Activated CD4-positive, alpha-beta memory T cell treated with anti-CD3 and anti-CD28 coated beads for 36 hours (primary cell): ENCODE measurements at regions not wholly inside any gene's neighbourhood (a gene's known extent, or its start where the extent isn't known, plus 50 kb on each side); places are given as distances from the start of the nearest gene placed in this dataset.

Source experiments
- CTCF ChIA-PET: fragments of 350-600 bp; sonication (Branson Sonifier 250); formaldehyde crosslinking; loops from one replicate; lab custom pipeline; 2021; ENCODE audit warnings: antibody characterized with exemption, inconsistent platforms; lab: Charles Lee
- POLR2A ChIA-PET: fragments of 350-600 bp; sonication (Branson Sonifier 250); formaldehyde crosslinking; loops from one replicate; lab custom pipeline; 2021; ENCODE audit warnings: antibody characterized with exemption; lab: Charles Lee
- DNase-seq: peaks from one replicate; pipeline ENCODE4 v3.0.0-alpha.2; 2020
- H3K27ac Mint-ChIP-seq: one replicate; pipeline ENCODE4 v1.8.0; 2021; ENCODE audit warnings: mixed read lengths
- H3K27me3 Mint-ChIP-seq: one replicate; pipeline ENCODE4 v1.8.0; 2021; ENCODE audit warnings: mixed read lengths
- H3K36me3 Mint-ChIP-seq: one replicate; pipeline ENCODE4 v1.8.0; 2021; ENCODE audit warnings: mixed read lengths
- H3K4me1 Mint-ChIP-seq: one replicate; pipeline ENCODE4 v1.8.0; 2021; ENCODE audit warnings: low read depth, mixed read lengths
- H3K4me3 Mint-ChIP-seq: one replicate; pipeline ENCODE4 v1.8.0; 2021; ENCODE audit warnings: mild to moderate bottlenecking, mixed read lengths
- H3K9me3 Mint-ChIP-seq: one replicate; pipeline ENCODE4 v1.8.0; 2021; ENCODE audit warnings: mixed read lengths
- intact Hi-C: fragments of 100-400 bp; cut with micrococcal nuclease; formaldehyde crosslinking; loops from one replicate; pipeline ENCODE4 v1.15.1; 2023

- peaks cover 2% of the 10 kb centered on the region for H3K36me3 Mint-ChIP-seq
- no peak overlapping the region for H3K27ac Mint-ChIP-seq
- intact Hi-C loops: no loop called here
- no peaks in the 10 kb centered on the region for H3K4me1 Mint-ChIP-seq
- H3K27me3 Mint-ChIP-seq: no peaks in the 10 kb centered on the region
- no peak overlapping the region for H3K4me3 Mint-ChIP-seq
- POLR2A ChIA-PET: no interaction called here
- no peaks in the 10 kb centered on the region for H3K9me3 Mint-ChIP-seq
- CTCF ChIA-PET: interaction anchor here (0.6 kb wide), 1 partner anchor 90 kb away, joined by 3 read pairs; no protein-coding TSS in a partner anchor
- no peak for DNase-seq
Measured at GRCh38 chr3:106030627-106030963, 161.8 kb upstream of the CBLB start.

- DNase-seq: no peak
- ChIA-PET POLR2A (no interaction called here), CTCF (no interaction called here)
- no peaks in the 10 kb centered on the region for H3K36me3 Mint-ChIP-seq
- intact Hi-C loops: no loop called here
- H3K27ac Mint-ChIP-seq: no peak overlapping the region
- no peaks in the 10 kb centered on the region for H3K27me3 Mint-ChIP-seq
- no peaks in the 10 kb centered on the region for H3K4me1 Mint-ChIP-seq
- H3K9me3 Mint-ChIP-seq: peaks cover under 1% of the 10 kb centered on the region
- H3K4me3 Mint-ChIP-seq: no peak overlapping the region
Measured at GRCh38 chr3:106032479-106032878, 163.7 kb upstream of the CBLB start.

GRCh38 chr3:106033654-106034053 lies 164.8 kb upstream of the CBLB start:
- DNase-seq: no peak
- Mint-ChIP-seq H3K36me3 (no peaks in the 10 kb centered on the region), H3K9me3 (peaks cover 2% of the 10 kb centered on the region), H3K4me1 (no peaks in the 10 kb centered on the region), H3K27ac (no peak overlapping the region), H3K27me3 (no peaks in the 10 kb centered on the region), H3K4me3 (no peak overlapping the region)
- POLR2A ChIA-PET: no interaction called here
- CTCF ChIA-PET: interaction anchor here (1.2 to 1.9 kb wide), 2 partner anchors 9 to 576 kb away, joined by 3 to 5 read pairs; no protein-coding TSS in a partner anchor
- intact Hi-C loops: no loop called here

- Mint-ChIP-seq H3K4me3 (no peak overlapping the region), H3K4me1 (peaks cover 2% of the 10 kb centered on the region), H3K9me3 (peaks cover 2% of the 10 kb centered on the region), H3K27ac (no peak overlapping the region), H3K27me3 (no peaks in the 10 kb centered on the region), H3K36me3 (no peaks in the 10 kb centered on the region)
- intact Hi-C loops: no loop called here
- ChIA-PET POLR2A (no interaction called here), CTCF (interaction anchor here (1.2 to 1.9 kb wide), 2 partner anchors 9 to 575 kb away, joined by 3 to 5 read pairs; no protein-coding TSS in a partner anchor)
- DNase-seq: no peak
Measured at GRCh38 chr3:106034313-106034712, 165.5 kb upstream of the CBLB start.

- peaks cover 10% of the 10 kb centered on the region for H3K4me1 Mint-ChIP-seq
- POLR2A ChIA-PET: no interaction called here
- CTCF ChIA-PET: no interaction called here
- no peak for DNase-seq
- no peak overlapping the region for H3K27ac Mint-ChIP-seq
- peaks cover 5% of the 10 kb centered on the region for H3K9me3 Mint-ChIP-seq
- no peak overlapping the region for H3K4me3 Mint-ChIP-seq
- H3K36me3 Mint-ChIP-seq: no peaks in the 10 kb centered on the region
- intact Hi-C loops: no loop called here
- no peaks in the 10 kb centered on the region for H3K27me3 Mint-ChIP-seq
Measured at GRCh38 chr3:106035619-106036018, 166.8 kb upstream of the CBLB start.

- Mint-ChIP-seq H3K4me3 (no peak overlapping the region), H3K27me3 (no peaks in the 10 kb centered on the region), H3K36me3 (no peaks in the 10 kb centered on the region), H3K9me3 (peaks cover 5% of the 10 kb centered on the region), H3K4me1 (peaks cover 13% of the 10 kb centered on the region), H3K27ac (no peak overlapping the region)
- DNase-seq: no peak
- POLR2A ChIA-PET: no interaction called here
- intact Hi-C loops: no loop called here
- CTCF ChIA-PET: no interaction called here
Measured at GRCh38 chr3:106036696-106037095, 167.9 kb upstream of the CBLB start.

- H3K4me3 Mint-ChIP-seq: no peak overlapping the region
- H3K27me3 Mint-ChIP-seq: no peaks in the 10 kb centered on the region
- H3K27ac Mint-ChIP-seq: no peak overlapping the region
- intact Hi-C loops: no loop called here
- H3K36me3 Mint-ChIP-seq: no peaks in the 10 kb centered on the region
- no peak for DNase-seq
- H3K9me3 Mint-ChIP-seq: peaks cover 7% of the 10 kb centered on the region
- H3K4me1 Mint-ChIP-seq: peaks cover 14% of the 10 kb centered on the region
- ChIA-PET CTCF (no interaction called here), POLR2A (no interaction called here)
Measured at GRCh38 chr3:106047221-106047620, 178.4 kb upstream of the CBLB start.

- POLR2A ChIA-PET: interaction anchor here (0.7 to 1.1 kb wide), 2 partner anchors 125 to 284 kb away, joined by 3 read pairs; no protein-coding TSS in a partner anchor
- intact Hi-C loops: loop anchor here (1.0 kb wide), 2 partner anchors 38 to 425 kb away; no protein-coding TSS in a partner anchor
- CTCF ChIA-PET: interaction anchor here (0.6 to 1.0 kb wide), 2 partner anchors 191 to 1529 kb away, joined by 3 read pairs; no protein-coding TSS in a partner anchor
- no peak for DNase-seq
- Mint-ChIP-seq H3K9me3 (peaks cover 7% of the 10 kb centered on the region), H3K4me3 (no peak overlapping the region), H3K36me3 (no peaks in the 10 kb centered on the region), H3K27me3 (no peaks in the 10 kb centered on the region), H3K4me1 (peaks cover 14% of the 10 kb centered on the region), H3K27ac (peak overlapping the region; percentile 77)
Measured at GRCh38 chr3:106048946-106049481, 180.2 kb upstream of the CBLB start.

- H3K9me3 Mint-ChIP-seq: peaks cover 7% of the 10 kb centered on the region
- ChIA-PET POLR2A (interaction anchor here (1.1 kb wide), 1 partner anchor 284 kb away, joined by 3 read pairs; no protein-coding TSS in a partner anchor), CTCF (interaction anchor here (1.0 kb wide), 1 partner anchor 191 kb away, joined by 3 read pairs; no protein-coding TSS in a partner anchor)
- no peaks in the 10 kb centered on the region for H3K36me3 Mint-ChIP-seq
- peaks cover 14% of the 10 kb centered on the region for H3K4me1 Mint-ChIP-seq
- no peak overlapping the region for H3K4me3 Mint-ChIP-seq
- peak overlapping the region; percentile 77 for H3K27ac Mint-ChIP-seq
- intact Hi-C loops: loop anchor here (1.0 kb wide), 2 partner anchors 39 to 424 kb away; no protein-coding TSS in a partner anchor
- no peaks in the 10 kb centered on the region for H3K27me3 Mint-ChIP-seq
- no peak for DNase-seq
Measured at GRCh38 chr3:106049821-106050220, 181.0 kb upstream of the CBLB start.

GRCh38 chr3:106056931-106057330 lies 188.1 kb upstream of the CBLB start:
- ChIA-PET POLR2A (no interaction called here), CTCF (no interaction called here)
- no peaks in the 10 kb centered on the region for H3K36me3 Mint-ChIP-seq

GRCh38 chr3:106058475-106058874 lies 189.7 kb upstream of the CBLB start:
- no peak overlapping the region for H3K4me3 Mint-ChIP-seq
- CTCF ChIA-PET: no interaction called here

More at GRCh38 chr3:106056931-106057330, 188.1 kb upstream of the CBLB start:
- intact Hi-C loops: no loop called here
- H3K4me3 Mint-ChIP-seq: no peak overlapping the region
- DNase-seq: no peak
- peaks cover 13% of the 10 kb centered on the region for H3K4me1 Mint-ChIP-seq
- H3K27ac Mint-ChIP-seq: no peak overlapping the region
- H3K27me3 Mint-ChIP-seq: no peaks in the 10 kb centered on the region
- H3K9me3 Mint-ChIP-seq: no peaks in the 10 kb centered on the region

GRCh38 chr3:106059953-106060517 lies 191.2 kb upstream of the CBLB start:
- H3K9me3 Mint-ChIP-seq: peaks cover 14% of the 10 kb centered on the region
- no peak for DNase-seq
- ChIA-PET CTCF (no interaction called here), POLR2A (no interaction called here)
- H3K27me3 Mint-ChIP-seq: no peaks in the 10 kb centered on the region
- intact Hi-C loops: no loop called here
- peaks cover 3% of the 10 kb centered on the region for H3K36me3 Mint-ChIP-seq
- peaks cover 13% of the 10 kb centered on the region for H3K4me1 Mint-ChIP-seq
- no peak overlapping the region for H3K4me3 Mint-ChIP-seq
- no peak overlapping the region for H3K27ac Mint-ChIP-seq

More at GRCh38 chr3:106058475-106058874, 189.7 kb upstream of the CBLB start:
- no peaks in the 10 kb centered on the region for H3K36me3 Mint-ChIP-seq
- intact Hi-C loops: no loop called here
- no peak for DNase-seq
- H3K4me1 Mint-ChIP-seq: peaks cover 13% of the 10 kb centered on the region
- POLR2A ChIA-PET: no interaction called here
- no peak overlapping the region for H3K27ac Mint-ChIP-seq
- H3K9me3 Mint-ChIP-seq: peaks cover 2% of the 10 kb centered on the region
- no peaks in the 10 kb centered on the region for H3K27me3 Mint-ChIP-seq
